ENCODE measurements at regions not wholly inside any gene's neighbourhood (a gene's known extent, or its start where the extent isn't known, plus 50 kb on each side); places are given as distances from the start of the nearest gene placed in this dataset.

- DNase-seq (no peak), ATAC-seq (no peak)
- Mint-ChIP-seq H3K4me1 (ENCODE audit: low read depth) (peaks cover 33% of the 10 kb centered on the region), H3K27me3 (peaks cover 10% of the 10 kb centered on the region), H3K27ac (no peak overlapping the region), H3K4me3 (no peak overlapping the region), H3K36me3 (ENCODE audit: low read depth) (no peaks in the 10 kb centered on the region), H3K9me3 (no peaks in the 10 kb centered on the region)
- intact Hi-C loops (cut with micrococcal nuclease): loop anchor here (5.0 kb wide), 1 partner anchor 176 kb away; no protein-coding TSS in a partner anchor
- TF ChIP-seq, protein P1, sequence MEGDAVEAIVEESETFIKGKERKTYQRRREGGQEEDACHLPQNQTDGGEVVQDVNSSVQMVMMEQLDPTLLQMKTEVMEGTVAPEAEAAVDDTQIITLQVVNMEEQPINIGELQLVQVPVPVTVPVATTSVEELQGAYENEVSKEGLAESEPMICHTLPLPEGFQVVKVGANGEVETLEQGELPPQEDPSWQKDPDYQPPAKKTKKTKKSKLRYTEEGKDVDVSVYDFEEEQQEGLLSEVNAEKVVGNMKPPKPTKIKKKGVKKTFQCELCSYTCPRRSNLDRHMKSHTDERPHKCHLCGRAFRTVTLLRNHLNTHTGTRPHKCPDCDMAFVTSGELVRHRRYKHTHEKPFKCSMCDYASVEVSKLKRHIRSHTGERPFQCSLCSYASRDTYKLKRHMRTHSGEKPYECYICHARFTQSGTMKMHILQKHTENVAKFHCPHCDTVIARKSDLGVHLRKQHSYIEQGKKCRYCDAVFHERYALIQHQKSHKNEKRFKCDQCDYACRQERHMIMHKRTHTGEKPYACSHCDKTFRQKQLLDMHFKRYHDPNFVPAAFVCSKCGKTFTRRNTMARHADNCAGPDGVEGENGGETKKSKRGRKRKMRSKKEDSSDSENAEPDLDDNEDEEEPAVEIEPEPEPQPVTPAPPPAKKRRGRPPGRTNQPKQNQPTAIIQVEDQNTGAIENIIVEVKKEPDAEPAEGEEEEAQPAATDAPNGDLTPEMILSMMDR (IDR thresholded peaks at IDR 0.05): no peak
- ChIA-PET CTCF (interaction anchor here (0.8 to 2.3 kb wide), 3 partner anchors 318 to 323 kb away, joined by 3 to 12 read pairs (median 4); no protein-coding TSS in a partner anchor), POLR2A (no interaction called here)
Measured at GRCh38 chr9:89920951-89921350, 316.1 kb downstream of the GADD45G start.

- intact Hi-C loops (cut with micrococcal nuclease): loop anchor here (5.0 kb wide), 1 partner anchor 175 kb away; no protein-coding TSS in a partner anchor
- H3K4me1 Mint-ChIP-seq (ENCODE audit: low read depth): peaks cover 28% of the 10 kb centered on the region
- CTCF ChIA-PET: interaction anchor here (2.0 to 5.9 kb wide), 2 partner anchors 319 to 322 kb away, joined by 4 to 28 read pairs; no protein-coding TSS in a partner anchor
- ATAC-seq: no peak
- no peak overlapping the region for H3K27ac Mint-ChIP-seq
- H3K36me3 Mint-ChIP-seq (ENCODE audit: low read depth): no peaks in the 10 kb centered on the region
- POLR2A ChIA-PET: no interaction called here
- DNase-seq: no peak
- H3K9me3 Mint-ChIP-seq: no peaks in the 10 kb centered on the region
- H3K4me3 Mint-ChIP-seq: no peak overlapping the region
- TF ChIP-seq, protein P1 (IDR thresholded peaks at IDR 0.05): no peak
- H3K27me3 Mint-ChIP-seq: peaks cover 14% of the 10 kb centered on the region
Measured at GRCh38 chr9:89922099-89922498, 317.3 kb downstream of the GADD45G start.

- TF ChIP-seq, protein P1 (IDR thresholded peaks at IDR 0.05): no peak
- ATAC-seq (no peak), DNase-seq (no peak)
- Mint-ChIP-seq H3K27me3 (peaks cover 12% of the 10 kb centered on the region), H3K9me3 (no peaks in the 10 kb centered on the region), H3K36me3 (ENCODE audit: low read depth) (no peaks in the 10 kb centered on the region), H3K4me3 (no peak overlapping the region), H3K27ac (no peak overlapping the region), H3K4me1 (ENCODE audit: low read depth) (peaks cover 27% of the 10 kb centered on the region)
- POLR2A ChIA-PET: interaction anchor here (0.6 kb wide), 2 partner anchors 103 to 215 kb away, joined by 3 to 5 read pairs; no protein-coding TSS in a partner anchor
- intact Hi-C loops (cut with micrococcal nuclease): loop anchor here (5.0 kb wide), 1 partner anchor 174 kb away; no protein-coding TSS in a partner anchor
- CTCF ChIA-PET: interaction anchor here (0.7 to 5.9 kb wide), 13 partner anchors 13 to 330 kb away, joined by 3 to 28 read pairs (median 4); no protein-coding TSS in a partner anchor
Measured at GRCh38 chr9:89923174-89923573, 318.4 kb downstream of the GADD45G start.

- ChIA-PET POLR2A (interaction anchor here (0.6 kb wide), 1 partner anchor 104 kb away, joined by 3 read pairs; no protein-coding TSS in a partner anchor), CTCF (interaction anchor here (0.7 to 5.9 kb wide), 14 partner anchors 13 to 331 kb away, joined by 3 to 28 read pairs (median 4); no protein-coding TSS in a partner anchor)
- ATAC-seq: peak; percentile 78
- TF ChIP-seq, protein P1 (IDR thresholded peaks at IDR 0.05): peak; percentile 9
- DNase-seq: peak; percentile 86
- H3K4me1 Mint-ChIP-seq (ENCODE audit: low read depth): peaks cover 27% of the 10 kb centered on the region
- peaks cover 12% of the 10 kb centered on the region for H3K27me3 Mint-ChIP-seq
- intact Hi-C loops (cut with micrococcal nuclease): loop anchor here (2.0 to 5.0 kb wide), 2 partner anchors 173 to 321 kb away; no protein-coding TSS in a partner anchor
- no peaks in the 10 kb centered on the region for H3K9me3 Mint-ChIP-seq
- H3K36me3 Mint-ChIP-seq (ENCODE audit: low read depth): no peaks in the 10 kb centered on the region
- H3K4me3 Mint-ChIP-seq: peak overlapping the region; percentile 10
- H3K27ac Mint-ChIP-seq: peak overlapping the region; percentile 75
Measured at GRCh38 chr9:89923961-89924504, 319.2 kb downstream of the GADD45G start.

GRCh38 chr9:89924611-89925010 is 319.8 kb downstream of the GADD45G start:
- peaks cover 12% of the 10 kb centered on the region for H3K27me3 Mint-ChIP-seq
- POLR2A ChIA-PET: no interaction called here
- intact Hi-C loops (cut with micrococcal nuclease): loop anchor here (2.0 to 5.0 kb wide), 2 partner anchors 173 to 322 kb away; no protein-coding TSS in a partner anchor
- ATAC-seq (no peak), DNase-seq (no peak)
- TF ChIP-seq, protein P1 (IDR thresholded peaks at IDR 0.05): peak; percentile 7
- peak overlapping the region; percentile 75 for H3K27ac Mint-ChIP-seq
- no peaks in the 10 kb centered on the region for H3K9me3 Mint-ChIP-seq
- peaks cover 25% of the 10 kb centered on the region for H3K4me1 Mint-ChIP-seq (ENCODE audit: low read depth)
- H3K4me3 Mint-ChIP-seq: no peak overlapping the region
- CTCF ChIA-PET: interaction anchor here (1.3 to 5.9 kb wide), 11 partner anchors 12 to 327 kb away, joined by 3 to 28 read pairs (median 6); no protein-coding TSS in a partner anchor
- no peaks in the 10 kb centered on the region for H3K36me3 Mint-ChIP-seq (ENCODE audit: low read depth)

Measured in activated CD8-positive, alpha-beta T cell treated with anti-CD3 and anti-CD28 coated beads for 36 hours (primary cell).